ENCODE measurements at regions not wholly inside any gene's neighbourhood (a gene's known extent, or its start where the extent isn't known, plus 50 kb on each side); places are given as distances from the start of the nearest gene placed in this dataset.

Small RNAs in the stretch of these regions (small RNA-seq; reads per million reads assigned to genes)
- 0 reads per million in 2 donors for gene RNU6-695P
